Neural cell (in vitro differentiated cells): ENCODE measurements at regions not wholly inside any gene's neighbourhood (a gene's known extent, or its start where the extent isn't known, plus 50 kb on each side); places are given as distances from the start of the nearest gene placed in this dataset.

ENCODE experiments used
- H2AFZ ChIP-seq: fragments of 200-600, 300-800 bp; sonication (generic), shearing (Covaris generic); 2 replicates; pipeline ENCODE4 v1.6.0; 2014; ENCODE audit warnings: low read depth, mild to moderate bottlenecking, antibody characterized with exemption, low read length, moderate library complexity
- H3F3A ChIP-seq: fragments of 200-600 bp; shearing (Covaris generic); 2 replicates; pipeline ENCODE4 v1.6.1; 2016; ENCODE audit warnings: mild to moderate bottlenecking, moderate library complexity, mixed read lengths, antibody characterized with exemption, low read length; ENCODE audit not compliant: insufficient read depth, poor library complexity, severe bottlenecking
- H3K27ac ChIP-seq: fragments of 200-600, 300-800 bp; sonication (generic), shearing (Covaris generic); 2 replicates; pipeline ENCODE4 v1.5.1; 2014; ENCODE audit warnings: mild to moderate bottlenecking, low read length, moderate library complexity
- H3K27me3 ChIP-seq: fragments of 300-800, 200-600 bp; sonication (generic), shearing (Covaris generic); 2 replicates; pipeline ENCODE4 v1.6.0; 2014; ENCODE audit warnings: mild to moderate bottlenecking, low read depth, low read length, moderate library complexity; ENCODE audit not compliant: insufficient read depth
- H3K36me3 ChIP-seq: fragments of 300-800, 200-600 bp; sonication (generic), shearing (Covaris generic); 2 replicates; pipeline ENCODE4 v1.5.1; 2014; ENCODE audit warnings: mild to moderate bottlenecking, antibody characterized with exemption, low read length, moderate library complexity; ENCODE audit not compliant: insufficient read depth
- H3K4me2 ChIP-seq: fragments of 300-800, 200-600 bp; sonication (generic), shearing (Covaris generic); 2 replicates; pipeline ENCODE4 v1.6.0; 2014; ENCODE audit warnings: mild to moderate bottlenecking, low read length
- H3K4me3 ChIP-seq: fragments of 300-800, 200-600 bp; sonication (generic), shearing (Covaris generic); 2 replicates; pipeline ENCODE4 v1.5.1; 2014; ENCODE audit warnings: mild to moderate bottlenecking, low read length, moderate library complexity
- H3K79me2 ChIP-seq: fragments of 200-600 bp; shearing (Covaris generic); replicated peaks from 2 replicates; pipeline ENCODE4 v1.6.0; 2014; ENCODE audit warnings: mild to moderate bottlenecking, low read length, moderate library complexity; ENCODE audit not compliant: insufficient read depth
- H3K9ac ChIP-seq: fragments of 300-800, 200-600 bp; sonication (generic), shearing (Covaris generic); 2 replicates; pipeline ENCODE4 v1.6.1; 2016; ENCODE audit warnings: mild to moderate bottlenecking, low read length, mixed read lengths
- H3K9me2 ChIP-seq: fragments of 200-600 bp; shearing (Covaris generic); 2 replicates; pipeline ENCODE4 v1.6.1; 2016; ENCODE audit warnings: mild to moderate bottlenecking, low read length, mixed read lengths; ENCODE audit not compliant: insufficient read depth
- H3K9me3 ChIP-seq: fragments of 200-600, 300-800 bp; sonication (generic), shearing (Covaris generic); 2 replicates; pipeline ENCODE4 v1.6.1; 2016; ENCODE audit warnings: mild to moderate bottlenecking, mixed run types, low read length, moderate library complexity, mixed read lengths
- H4K20me1 ChIP-seq: fragments of 200-600 bp; shearing (Covaris generic); 2 replicates; pipeline ENCODE4 v1.6.1; 2016; ENCODE audit warnings: mild to moderate bottlenecking, mixed run types; ENCODE audit not compliant: insufficient read depth
- EP300 ChIP-seq: fragments of 450-650 bp; conservative IDR thresholded peaks from 2 replicates; pipeline ENCODE4 v1.6.1; 2014; ENCODE audit warnings: antibody characterized with exemption, mild to moderate bottlenecking, moderate library complexity; ENCODE audit not compliant: poor library complexity, severe bottlenecking
- EZH2 ChIP-seq: fragments of 200-600, 300-800 bp; shearing (Covaris generic), sonication (generic); IDR thresholded peaks from 2 replicates; pipeline ENCODE4 v1.6.1; 2014; ENCODE audit warnings: antibody characterized with exemption, low read length, borderline replicate concordance, mild to moderate bottlenecking; ENCODE audit not compliant: insufficient read depth, poor library complexity, severe bottlenecking
- MXI1 ChIP-seq: fragments of 450-650 bp; conservative IDR thresholded peaks from 2 replicates; pipeline ENCODE4 v1.6.1; 2014; ENCODE audit warnings: antibody characterized with exemption, mild to moderate bottlenecking; ENCODE audit not compliant: poor library complexity, severe bottlenecking
- POLR2AphosphoS5 ChIP-seq: IDR thresholded peaks from 2 replicates; pipeline ENCODE4 v1.6.1; 2012
- RAD21 ChIP-seq: fragments of 450-650 bp; conservative IDR thresholded peaks from 2 replicates; pipeline ENCODE4 v1.6.1; 2014; ENCODE audit warnings: antibody characterized with exemption, mild to moderate bottlenecking, moderate library complexity
- SMC3 ChIP-seq: fragments of 450-650 bp; conservative IDR thresholded peaks from 2 replicates; pipeline ENCODE4 v1.6.1; 2014; ENCODE audit warnings: antibody characterized with exemption, mild to moderate bottlenecking, moderate library complexity; ENCODE audit not compliant: poor library complexity
- TAF1 ChIP-seq: IDR thresholded peaks from 2 replicates; pipeline ENCODE4 v1.6.1; 2012; ENCODE audit warnings: low read depth
- TF ChIP-seq, protein P1 (sequence below): fragments of 450-650 bp; IDR thresholded peaks from 2 replicates; pipeline ENCODE4 v1.5.1; 2014; ENCODE audit warnings: antibody characterized with exemption, mild to moderate bottlenecking, moderate library complexity; ENCODE audit not compliant: poor library complexity, severe bottlenecking
- TF ChIP-seq, protein P2 (sequence below): IDR thresholded peaks from 2 replicates; pipeline ENCODE4 v1.6.1; 2012; ENCODE audit warnings: borderline replicate concordance

- no peaks in the 10 kb centered on the region for H3F3A ChIP-seq
- H3K9me3 ChIP-seq: no peaks in the 10 kb centered on the region
- no peaks in the 10 kb centered on the region for H3K36me3 ChIP-seq
- H4K20me1 ChIP-seq: no peaks in the 10 kb centered on the region
- no peak overlapping the region for H2AFZ ChIP-seq
- no peak overlapping the region for H3K4me3 ChIP-seq
- H3K27ac ChIP-seq: no peak overlapping the region
- no peaks in the 10 kb centered on the region for H3K27me3 ChIP-seq
- no peak overlapping the region for H3K9ac ChIP-seq
- H3K4me2 ChIP-seq: no peak overlapping the region
- no peak for TF ChIP-seq EZH2
- TF ChIP-seq TAF1: no peak
- no peak for TF ChIP-seq RAD21
- TF ChIP-seq SMC3: no peak
- TF ChIP-seq MXI1: no peak
- no peak for TF ChIP-seq POLR2AphosphoS5
- TF ChIP-seq, protein P1, sequence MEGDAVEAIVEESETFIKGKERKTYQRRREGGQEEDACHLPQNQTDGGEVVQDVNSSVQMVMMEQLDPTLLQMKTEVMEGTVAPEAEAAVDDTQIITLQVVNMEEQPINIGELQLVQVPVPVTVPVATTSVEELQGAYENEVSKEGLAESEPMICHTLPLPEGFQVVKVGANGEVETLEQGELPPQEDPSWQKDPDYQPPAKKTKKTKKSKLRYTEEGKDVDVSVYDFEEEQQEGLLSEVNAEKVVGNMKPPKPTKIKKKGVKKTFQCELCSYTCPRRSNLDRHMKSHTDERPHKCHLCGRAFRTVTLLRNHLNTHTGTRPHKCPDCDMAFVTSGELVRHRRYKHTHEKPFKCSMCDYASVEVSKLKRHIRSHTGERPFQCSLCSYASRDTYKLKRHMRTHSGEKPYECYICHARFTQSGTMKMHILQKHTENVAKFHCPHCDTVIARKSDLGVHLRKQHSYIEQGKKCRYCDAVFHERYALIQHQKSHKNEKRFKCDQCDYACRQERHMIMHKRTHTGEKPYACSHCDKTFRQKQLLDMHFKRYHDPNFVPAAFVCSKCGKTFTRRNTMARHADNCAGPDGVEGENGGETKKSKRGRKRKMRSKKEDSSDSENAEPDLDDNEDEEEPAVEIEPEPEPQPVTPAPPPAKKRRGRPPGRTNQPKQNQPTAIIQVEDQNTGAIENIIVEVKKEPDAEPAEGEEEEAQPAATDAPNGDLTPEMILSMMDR: no peak
- no peak for TF ChIP-seq EP300
- TF ChIP-seq, protein P2, sequence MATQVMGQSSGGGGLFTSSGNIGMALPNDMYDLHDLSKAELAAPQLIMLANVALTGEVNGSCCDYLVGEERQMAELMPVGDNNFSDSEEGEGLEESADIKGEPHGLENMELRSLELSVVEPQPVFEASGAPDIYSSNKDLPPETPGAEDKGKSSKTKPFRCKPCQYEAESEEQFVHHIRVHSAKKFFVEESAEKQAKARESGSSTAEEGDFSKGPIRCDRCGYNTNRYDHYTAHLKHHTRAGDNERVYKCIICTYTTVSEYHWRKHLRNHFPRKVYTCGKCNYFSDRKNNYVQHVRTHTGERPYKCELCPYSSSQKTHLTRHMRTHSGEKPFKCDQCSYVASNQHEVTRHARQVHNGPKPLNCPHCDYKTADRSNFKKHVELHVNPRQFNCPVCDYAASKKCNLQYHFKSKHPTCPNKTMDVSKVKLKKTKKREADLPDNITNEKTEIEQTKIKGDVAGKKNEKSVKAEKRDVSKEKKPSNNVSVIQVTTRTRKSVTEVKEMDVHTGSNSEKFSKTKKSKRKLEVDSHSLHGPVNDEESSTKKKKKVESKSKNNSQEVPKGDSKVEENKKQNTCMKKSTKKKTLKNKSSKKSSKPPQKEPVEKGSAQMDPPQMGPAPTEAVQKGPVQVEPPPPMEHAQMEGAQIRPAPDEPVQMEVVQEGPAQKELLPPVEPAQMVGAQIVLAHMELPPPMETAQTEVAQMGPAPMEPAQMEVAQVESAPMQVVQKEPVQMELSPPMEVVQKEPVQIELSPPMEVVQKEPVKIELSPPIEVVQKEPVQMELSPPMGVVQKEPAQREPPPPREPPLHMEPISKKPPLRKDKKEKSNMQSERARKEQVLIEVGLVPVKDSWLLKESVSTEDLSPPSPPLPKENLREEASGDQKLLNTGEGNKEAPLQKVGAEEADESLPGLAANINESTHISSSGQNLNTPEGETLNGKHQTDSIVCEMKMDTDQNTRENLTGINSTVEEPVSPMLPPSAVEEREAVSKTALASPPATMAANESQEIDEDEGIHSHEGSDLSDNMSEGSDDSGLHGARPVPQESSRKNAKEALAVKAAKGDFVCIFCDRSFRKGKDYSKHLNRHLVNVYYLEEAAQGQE: no peak
- no peaks in the 10 kb centered on the region for H3K9me2 ChIP-seq
- H3K79me2 ChIP-seq: no peaks in the 10 kb centered on the region
These were observed 789.1 kb downstream of the PCDH18 start for GRCh38 chr4:136743238-136743637.

DNA sequence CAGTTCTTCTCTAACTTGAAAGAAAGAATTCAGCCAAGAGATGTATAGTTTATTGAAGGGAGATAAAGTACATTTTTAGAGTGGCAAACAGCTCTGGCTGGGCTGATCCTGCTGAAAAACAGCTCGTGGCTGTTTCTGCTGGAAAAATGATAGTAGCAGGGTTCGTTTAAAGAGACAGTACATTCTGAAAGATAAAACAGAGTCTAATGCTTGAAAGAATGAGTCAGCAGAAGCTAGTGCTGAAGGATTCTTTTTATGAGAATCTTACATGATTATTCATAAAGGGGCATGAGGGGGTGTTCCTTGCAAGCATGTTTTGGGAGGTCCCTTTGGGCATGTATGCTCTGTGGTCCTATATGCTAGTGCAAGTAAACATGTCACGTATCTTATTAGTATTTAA lies 790.0 kb downstream of the PCDH18 start:
- no peak overlapping the region for H3K27ac ChIP-seq
- no peaks in the 10 kb centered on the region for H3K79me2 ChIP-seq
- H3K9me2 ChIP-seq: no peaks in the 10 kb centered on the region
- H3K27me3 ChIP-seq: no peaks in the 10 kb centered on the region
- H4K20me1 ChIP-seq: no peaks in the 10 kb centered on the region
- no peak overlapping the region for H3K4me3 ChIP-seq
- no peaks in the 10 kb centered on the region for H3K9me3 ChIP-seq
- TF ChIP-seq MXI1 (no peak), SMC3 (no peak), EP300 (no peak), EZH2 (no peak), RAD21 (no peak), POLR2AphosphoS5 (no peak), TAF1 (no peak)
- TF ChIP-seq, protein P1: no peak
- TF ChIP-seq, protein P2: no peak
- no peaks in the 10 kb centered on the region for H3F3A ChIP-seq
- no peak overlapping the region for H2AFZ ChIP-seq
- H3K4me2 ChIP-seq: no peak overlapping the region
- no peaks in the 10 kb centered on the region for H3K36me3 ChIP-seq
- no peak overlapping the region for H3K9ac ChIP-seq
